ENCODE measurements at regions not wholly inside any gene's neighbourhood (a gene's known extent, or its start where the extent isn't known, plus 50 kb on each side); places are given as distances from the start of the nearest gene placed in this dataset.

- no peak for TF ChIP-seq NFRKB (IDR thresholded peaks at IDR 0.05)
- no peak for TF ChIP-seq SP1 (IDR thresholded peaks at IDR 0.05)
- TF ChIP-seq FOXA1 (IDR thresholded peaks at IDR 0.05), result no peak
- TF ChIP-seq TARDBP (IDR thresholded peaks at IDR 0.05), result no peak
- TF ChIP-seq FOXK2 (IDR thresholded peaks at IDR 0.05), result no peak
Observed at GRCh38 chr9:106583751-106584150, 279.2 kb upstream of the ZNF462 start.
